HUES64 (cell line): ENCODE measurements at regions not wholly inside any gene's neighbourhood (a gene's known extent, or its start where the extent isn't known, plus 50 kb on each side); places are given as distances from the start of the nearest gene placed in this dataset.
"Not testable (repeated sequence)": the region's sequence is repeated elsewhere in the genome, so short reads cannot be mapped to it uniquely, and the experiment has no call there.

Experiments
- H3K27ac ChIP-seq: 2 replicates; pipeline ENCODE4 v1.7.0; 2013; ENCODE audit warnings: low read depth, low read length, inconsistent platforms
- H3K27me3 ChIP-seq: 2 replicates; pipeline ENCODE4 v1.6.1; 2013; ENCODE audit warnings: mild to moderate bottlenecking, low read length; ENCODE audit not compliant: insufficient read depth
- H3K36me3 ChIP-seq: 2 replicates; pipeline ENCODE4 v1.6.1; 2013; ENCODE audit warnings: mild to moderate bottlenecking, low read length; ENCODE audit not compliant: insufficient read depth
- H3K4me1 ChIP-seq: 2 replicates; pipeline ENCODE4 v1.6.1; 2013; ENCODE audit warnings: mild to moderate bottlenecking, low read length, moderate library complexity; ENCODE audit not compliant: insufficient read depth
- H3K4me3 ChIP-seq: 2 replicates; pipeline ENCODE4 v1.5.1; 2013; ENCODE audit warnings: mild to moderate bottlenecking, low read length, moderate library complexity
- H3K9ac ChIP-seq: 2 replicates; pipeline ENCODE4 v1.6.1; 2013; ENCODE audit warnings: mild to moderate bottlenecking, low read depth, low read length
- H3K9me3 ChIP-seq: 2 replicates; pipeline ENCODE4 v1.6.1; 2013; ENCODE audit warnings: low read depth, low read length; ENCODE audit not compliant: insufficient read depth
- WGBS: fragments of 150-250, 120-280 bp; methylation state at CpG from one replicate; pipeline ENCODE4 v1.1.7; 2013; ENCODE audit warnings: missing lambda C conversion rate; 5-methylcytosine and 5-hydroxymethylcytosine counted together

DNA sequence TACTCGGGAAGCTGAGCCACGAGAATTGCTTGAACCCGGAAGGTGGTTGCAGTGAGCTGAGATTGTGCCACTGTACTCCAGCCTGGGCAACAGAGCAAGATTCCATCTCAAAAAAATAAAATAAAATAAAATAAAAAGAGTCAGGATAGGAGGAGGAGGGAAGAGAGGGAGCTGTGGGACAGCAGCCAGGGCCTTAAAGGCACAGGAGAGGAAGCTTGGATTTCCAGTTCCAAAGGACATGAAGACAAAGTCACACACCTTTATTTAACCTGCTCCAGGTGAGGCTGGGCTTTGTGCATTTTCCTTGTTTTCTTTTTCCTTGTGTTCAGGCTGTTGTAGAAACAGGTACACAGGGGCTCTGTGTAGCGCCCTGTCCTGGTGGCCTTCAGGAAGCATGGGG is 138.2 kb upstream of the HMX1 start:
- not testable (repeated sequence) for H3K27ac ChIP-seq, H3K4me3 ChIP-seq, H3K4me1 ChIP-seq, H3K9me3 ChIP-seq, H3K27me3 ChIP-seq, H3K36me3 ChIP-seq, H3K9ac ChIP-seq
- WGBS: 89% methylated on average over 4 of the region's 4 CpGs

DNA sequence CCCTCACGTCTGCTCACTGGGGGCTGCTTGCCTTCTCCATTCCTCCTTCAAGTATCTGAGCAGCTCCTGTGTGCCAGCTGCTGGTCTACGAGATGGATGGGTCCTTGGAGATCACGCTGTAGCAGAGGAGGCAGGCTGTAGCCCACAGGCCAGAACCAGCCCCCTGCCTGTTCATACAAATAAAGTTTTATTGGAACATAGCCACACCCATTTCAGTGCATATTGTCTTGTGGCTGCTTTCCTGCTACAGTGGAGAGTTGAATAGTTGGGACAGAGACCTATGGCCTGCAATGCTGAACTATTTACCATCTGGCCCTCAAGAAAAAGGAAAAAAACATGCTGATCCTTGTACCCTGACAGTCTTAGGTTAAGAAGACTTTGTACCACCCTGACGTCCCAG is 136.8 kb upstream of the HMX1 start:
- H3K4me1 ChIP-seq, H3K9me3 ChIP-seq, H3K9ac ChIP-seq, H3K4me3 ChIP-seq, H3K27me3 ChIP-seq, H3K36me3 ChIP-seq, H3K27ac ChIP-seq: not testable (repeated sequence)
- WGBS: 100% methylated on average over 2 of the region's 4 CpGs

DNA sequence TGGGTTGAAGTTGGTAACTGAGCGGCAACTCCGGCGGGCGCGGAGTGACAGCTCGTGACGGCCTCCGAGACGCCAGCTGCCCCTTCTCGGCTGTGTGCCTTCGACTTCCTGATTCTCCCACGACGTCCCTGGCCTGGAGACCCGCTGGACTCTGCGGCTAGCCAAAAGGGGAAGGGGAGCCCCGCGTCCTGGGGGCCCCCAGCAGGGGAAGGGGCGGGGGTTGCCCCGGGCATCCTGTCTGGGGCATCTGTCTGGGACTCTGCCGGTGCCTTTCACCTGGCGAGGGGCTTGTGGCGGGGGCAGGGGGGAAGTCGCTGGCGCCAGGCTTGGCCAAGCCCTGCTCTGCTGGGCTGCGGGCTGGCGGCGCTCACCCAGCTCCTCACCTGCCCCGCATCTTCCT is 129.5 kb upstream of the HMX1 start:
- H3K9me3 ChIP-seq, H3K4me1 ChIP-seq, H3K9ac ChIP-seq, H3K27ac ChIP-seq, H3K36me3 ChIP-seq: not testable (repeated sequence)
- Histone ChIP-seq H3K4me3 (peak overlapping the region; percentile 34), H3K27me3 (peaks cover 23% of the 10 kb centered on the region)
- WGBS: 57% methylated on average over 22 of the region's 28 CpGs

DNA sequence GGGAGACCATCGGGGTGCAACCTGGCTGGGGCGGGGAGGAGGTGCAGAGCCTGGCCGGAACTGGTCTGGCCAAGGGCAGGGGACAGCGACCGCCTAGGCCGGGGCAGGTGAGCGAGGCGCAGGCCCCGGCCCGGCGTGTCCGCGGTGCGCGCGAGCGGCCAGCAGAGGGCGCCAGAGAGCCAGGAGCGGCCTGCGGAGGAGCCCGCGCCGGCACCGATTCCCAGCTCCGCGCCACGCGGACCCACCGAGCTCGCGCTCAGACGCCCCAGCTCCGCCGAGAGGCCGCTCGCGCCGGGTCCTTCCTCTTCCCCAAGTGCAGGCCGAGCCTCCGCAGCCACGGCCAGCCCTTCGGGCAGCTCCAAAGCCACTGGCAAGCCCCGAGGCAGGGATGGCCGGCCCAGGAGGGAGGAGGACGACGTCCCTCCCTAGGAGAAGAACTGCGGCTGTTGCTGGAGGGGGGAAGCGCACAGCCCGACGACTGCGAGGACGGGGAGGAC is 128.9 kb upstream of the HMX1 start:
- H3K9ac ChIP-seq: peak overlapping the region; percentile 66; the same call in 1 of the 2 replicates
- 41% methylated on average over 52 of the region's 52 CpGs for WGBS
- not testable (repeated sequence) for H3K27ac ChIP-seq

DNA sequence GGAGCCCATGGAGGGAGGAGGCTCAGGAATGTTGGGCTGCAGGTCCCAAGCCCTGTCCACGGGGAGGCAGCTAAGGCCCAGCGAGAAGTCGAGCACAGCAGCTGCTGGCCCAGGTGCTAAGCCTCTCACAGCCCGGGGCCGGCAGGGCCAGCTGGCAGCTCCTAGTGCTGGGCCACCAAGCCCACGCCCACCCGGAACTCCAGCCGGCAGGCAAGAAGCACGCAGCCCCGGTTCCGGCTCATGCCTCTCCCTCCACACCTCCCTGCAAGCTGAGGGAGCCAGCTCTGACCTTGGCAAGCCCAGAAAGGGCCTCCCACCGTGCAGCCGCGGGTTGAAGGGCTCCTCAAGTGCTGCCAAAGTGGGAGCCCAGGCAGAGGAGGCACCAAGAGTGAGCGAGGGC is 121.3 kb upstream of the HMX1 start:
- not testable (repeated sequence) for H3K4me3 ChIP-seq, H3K36me3 ChIP-seq, H3K4me1 ChIP-seq, H3K9ac ChIP-seq, H3K27me3 ChIP-seq, H3K9me3 ChIP-seq, H3K27ac ChIP-seq
- WGBS: 77% methylated on average over 15 of the region's 15 CpGs

More for the DNA sequence above, 128.9 kb upstream of the HMX1 start:
- not testable (repeated sequence) for H3K36me3 ChIP-seq, H3K9me3 ChIP-seq, H3K4me1 ChIP-seq
- Histone ChIP-seq H3K27me3 (peaks cover 23% of the 10 kb centered on the region), H3K4me3 (peak overlapping the region; percentile 49)

DNA sequence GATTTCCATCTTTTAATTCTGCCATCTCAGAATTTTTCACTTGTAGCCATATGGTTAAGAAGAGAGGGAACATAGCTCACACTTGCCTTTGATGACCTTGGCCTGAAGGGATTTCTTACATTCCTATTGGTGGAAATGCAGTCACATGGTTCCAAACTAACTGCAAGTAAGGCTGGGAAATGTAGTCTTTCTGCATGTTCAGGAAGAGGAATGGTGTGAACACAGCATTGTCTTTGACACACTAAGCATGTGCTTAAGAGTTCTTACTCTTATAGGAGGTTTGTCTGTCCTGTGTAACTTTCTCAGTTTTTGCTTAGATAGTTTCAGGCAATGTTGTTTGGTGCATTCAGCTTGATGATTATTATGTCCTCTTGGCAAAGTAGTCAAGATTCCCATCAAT is 119.8 kb upstream of the HMX1 start:
- not testable (repeated sequence) for H3K27ac ChIP-seq, H3K27me3 ChIP-seq, H3K9ac ChIP-seq, H3K36me3 ChIP-seq, H3K4me3 ChIP-seq, H3K9me3 ChIP-seq, H3K4me1 ChIP-seq

DNA sequence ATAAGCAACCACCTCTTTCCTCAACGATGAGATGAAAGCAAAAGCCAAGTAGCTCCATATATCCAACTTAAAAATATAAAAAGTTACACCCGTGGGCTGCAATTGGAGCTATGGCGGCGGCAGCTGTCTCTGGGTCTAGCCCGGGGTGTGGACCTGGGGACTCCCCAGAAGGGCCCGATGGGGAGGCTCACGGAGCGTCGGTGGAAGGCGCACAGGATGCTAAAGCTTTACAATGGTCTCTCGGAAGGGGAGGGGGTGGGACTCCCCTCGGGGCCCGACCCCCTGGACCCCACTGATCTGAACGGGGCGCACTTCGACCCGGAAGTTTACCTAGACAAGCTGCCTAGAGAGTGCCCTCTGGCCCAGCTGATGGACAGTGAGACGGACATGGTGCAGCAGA is 118.7 kb upstream of the HMX1 start:
- not testable (repeated sequence) for H3K27me3 ChIP-seq, H3K9me3 ChIP-seq, H3K4me1 ChIP-seq, H3K36me3 ChIP-seq, H3K4me3 ChIP-seq, H3K27ac ChIP-seq, H3K9ac ChIP-seq
- WGBS: 92% methylated on average over 12 of the region's 18 CpGs

DNA sequence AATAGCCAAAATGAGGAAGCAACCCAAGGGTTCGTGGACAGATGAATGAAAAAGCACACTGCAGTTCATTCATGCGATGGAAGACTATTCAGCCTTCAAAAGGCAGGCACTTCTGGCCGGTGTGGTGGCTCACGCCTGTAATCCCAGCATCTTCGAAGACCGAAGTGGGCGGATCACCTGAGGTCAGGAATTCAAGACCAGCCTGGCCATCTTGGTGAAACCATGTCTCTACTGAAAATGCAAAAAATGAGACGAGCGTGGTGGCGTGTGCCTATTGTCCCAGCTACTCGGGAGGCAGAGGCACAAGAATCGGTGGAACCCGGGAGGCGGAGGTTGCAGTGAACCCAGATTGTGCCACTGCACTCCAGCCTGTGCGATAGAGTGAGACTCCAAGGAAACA is 114.1 kb upstream of the HMX1 start:
- not testable (repeated sequence) for H3K9ac ChIP-seq, H3K36me3 ChIP-seq, H3K4me1 ChIP-seq, H3K4me3 ChIP-seq, H3K9me3 ChIP-seq, H3K27me3 ChIP-seq, H3K27ac ChIP-seq
- 94% methylated on average over 15 of the region's 15 CpGs for whole genome bisulfite sequencing

DNA sequence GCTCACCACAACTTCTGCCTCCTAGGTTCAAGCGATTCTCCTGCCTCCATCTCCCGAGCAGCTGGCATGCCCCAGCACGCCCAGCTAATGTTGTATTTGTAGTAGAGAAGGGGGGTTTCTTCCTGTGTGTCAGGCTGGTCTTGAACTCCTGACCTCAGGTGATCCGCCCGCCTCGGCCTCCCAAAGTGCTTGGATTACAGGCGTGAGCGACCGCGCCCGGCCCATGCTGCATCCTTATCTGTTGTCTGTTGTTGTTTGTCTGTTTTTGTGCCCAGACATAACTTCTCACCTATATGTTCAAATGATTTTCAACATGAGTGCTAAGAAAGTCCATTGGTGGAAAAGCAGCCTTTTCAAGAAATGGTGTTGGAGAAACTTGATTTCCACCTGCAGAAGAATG is 113.0 kb upstream of the HMX1 start:
- not testable (repeated sequence) for H3K27me3 ChIP-seq, H3K4me1 ChIP-seq, H3K9ac ChIP-seq, H3K36me3 ChIP-seq, H3K9me3 ChIP-seq, H3K4me3 ChIP-seq, H3K27ac ChIP-seq
- WGBS: 91% methylated on average over 11 of the region's 11 CpGs

DNA sequence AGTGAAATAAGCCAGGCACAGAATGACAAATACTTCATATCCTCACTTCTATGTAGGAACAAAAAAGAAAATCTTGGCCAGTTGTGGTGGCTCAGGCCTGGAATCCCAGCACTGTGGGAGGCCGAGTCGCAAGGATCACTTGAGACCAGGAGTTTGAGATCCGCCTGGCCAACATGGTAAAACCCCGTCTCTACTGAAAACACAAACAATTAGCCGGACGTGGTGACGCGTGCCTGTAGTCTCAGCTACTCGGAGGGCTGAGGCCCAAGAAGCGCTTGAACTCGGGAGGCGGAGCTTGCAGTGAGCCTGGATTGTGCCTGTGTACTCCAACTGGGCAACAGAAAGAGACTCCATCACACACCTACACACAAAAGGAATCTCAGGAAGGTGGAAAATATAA is 112.3 kb upstream of the HMX1 start:
- H3K36me3 ChIP-seq, H3K9me3 ChIP-seq, H3K4me1 ChIP-seq, H3K27ac ChIP-seq, H3K27me3 ChIP-seq, H3K9ac ChIP-seq, H3K4me3 ChIP-seq: not testable (repeated sequence)
- WGBS: 96% methylated on average over 12 of the region's 12 CpGs

DNA sequence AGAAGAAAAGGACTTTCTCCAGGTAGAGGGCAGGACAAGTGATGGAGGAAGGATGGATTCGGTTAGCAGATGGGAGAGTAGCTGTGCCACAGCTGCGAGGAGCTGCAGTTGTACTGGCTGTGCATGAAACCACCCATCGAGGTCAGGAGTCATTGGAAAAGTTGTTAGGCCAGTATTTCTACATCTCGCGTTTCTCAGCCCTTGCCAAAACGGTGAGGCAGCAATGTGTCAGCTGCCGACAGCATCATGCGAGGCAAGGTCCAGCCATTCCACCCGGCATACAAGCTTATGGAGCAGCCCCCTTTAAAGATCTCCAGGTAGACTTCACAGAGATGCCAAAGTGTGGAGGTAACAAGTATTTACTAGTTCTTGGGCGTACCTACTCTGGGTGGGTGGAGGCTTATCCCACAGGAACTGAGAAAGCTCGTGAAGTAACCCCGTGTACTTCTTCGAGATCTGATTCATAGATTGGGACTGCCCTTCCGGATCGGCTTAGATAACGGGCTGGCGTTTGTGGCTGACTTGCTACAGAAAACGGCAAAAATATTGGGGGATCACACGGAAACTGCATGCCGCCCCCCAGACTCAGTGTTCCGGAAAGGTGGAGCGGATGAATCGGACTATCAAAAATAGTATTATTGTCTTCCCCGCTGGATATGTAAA is 105.0 kb upstream of the HMX1 start:
- not testable (repeated sequence) for H3K9me3 ChIP-seq, H3K27ac ChIP-seq, H3K36me3 ChIP-seq, H3K4me1 ChIP-seq, H3K9ac ChIP-seq, H3K4me3 ChIP-seq, H3K27me3 ChIP-seq
- WGBS: 88% methylated on average over 24 of the region's 24 CpGs

DNA sequence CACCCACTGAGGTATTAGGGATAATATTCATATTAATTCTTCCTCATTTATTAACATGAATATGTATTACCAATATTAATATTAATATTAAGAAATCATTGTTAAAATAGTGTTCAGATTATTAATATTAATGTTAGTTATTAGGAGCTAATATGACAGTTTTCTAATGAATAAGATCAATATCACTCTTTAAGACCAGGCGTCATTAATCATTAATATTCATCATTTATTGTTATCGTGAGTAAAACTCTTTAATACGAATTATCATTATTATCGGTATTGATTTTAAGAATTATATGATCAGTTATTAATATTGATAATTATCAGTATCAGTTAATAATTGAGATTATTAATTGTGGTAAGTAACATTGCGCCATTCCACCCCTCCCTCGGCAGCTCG is 101.0 kb upstream of the HMX1 start:
- not testable (repeated sequence) for H3K36me3 ChIP-seq, H3K4me1 ChIP-seq, H3K27ac ChIP-seq, H3K4me3 ChIP-seq, H3K9ac ChIP-seq, H3K27me3 ChIP-seq, H3K9me3 ChIP-seq
- WGBS: no CpG with 5 or more reads among the region's 7 CpGs
